ENCODE measurements at regions not wholly inside any gene's neighbourhood (a gene's known extent, or its start where the extent isn't known, plus 50 kb on each side); places are given as distances from the start of the nearest gene placed in this dataset.
"Not testable (repeated sequence)": the region's sequence is repeated elsewhere in the genome, so short reads cannot be mapped to it uniquely, and the experiment has no call there.

- ChIA-PET CTCF (no interaction called here), POLR2A (no interaction called here)
- TF ChIP-seq SUZ12 (IDR thresholded peaks at IDR 0.05) (no peak), PKNOX1 (IDR thresholded peaks at IDR 0.05) (no peak), SP1 (IDR thresholded peaks at IDR 0.05) (no peak), FOXM1 (IDR thresholded peaks at IDR 0.05; ENCODE audit: borderline replicate concordance) (no peak), ARNT (IDR thresholded peaks at IDR 0.05) (no peak), ELF4 (IDR thresholded peaks at IDR 0.05) (no peak), FOXK2 (IDR thresholded peaks at IDR 0.05) (no peak), FOXA1 (IDR thresholded peaks at IDR 0.05) (no peak), HDGF (IDR thresholded peaks at IDR 0.05; ENCODE audit: borderline replicate concordance) (no peak)
- no peak for DNase-seq (ENCODE audit: extremely low spot score)
Observed at GRCh38 chr3:40891186-40891585, 308.1 kb upstream of the CTNNB1 start.

GRCh38 chr3:40895109-40895508 lies 304.2 kb upstream of the CTNNB1 start:
- ChIA-PET POLR2A (no interaction called here), CTCF (interaction anchor here (0.6 kb wide), 1 partner anchor 63 kb away, joined by 3 read pairs; no protein-coding TSS in a partner anchor)
- no peak for DNase-seq (ENCODE audit: extremely low spot score)
- TF ChIP-seq SP1 (IDR thresholded peaks at IDR 0.05) (no peak), FOXM1 (IDR thresholded peaks at IDR 0.05; ENCODE audit: borderline replicate concordance) (no peak), FOXA1 (IDR thresholded peaks at IDR 0.05) (no peak), BHLHE40 (IDR thresholded peaks at IDR 0.05; ENCODE audit: borderline replicate concordance) (no peak), HDGF (IDR thresholded peaks at IDR 0.05; ENCODE audit: borderline replicate concordance) (no peak), FOXK2 (IDR thresholded peaks at IDR 0.05) (no peak), L3MBTL2 (conservative IDR thresholded peaks at IDR 0.05) (no peak), ZNF384 (IDR thresholded peaks at IDR 0.05) (no peak), CTBP1 (IDR thresholded peaks at IDR 0.05; ENCODE audit: borderline replicate concordance) (no peak), LEF1 (IDR thresholded peaks at IDR 0.05; ENCODE audit: borderline replicate concordance) (no peak), TARDBP (IDR thresholded peaks at IDR 0.05) (no peak), SUZ12 (IDR thresholded peaks at IDR 0.05) (no peak), NFRKB (IDR thresholded peaks at IDR 0.05) (no peak), PKNOX1 (IDR thresholded peaks at IDR 0.05) (no peak), ARNT (IDR thresholded peaks at IDR 0.05) (no peak), ELF4 (IDR thresholded peaks at IDR 0.05) (no peak)

- POLR2A ChIA-PET: no interaction called here
- CTCF ChIA-PET: interaction anchor here (0.9 kb wide), 1 partner anchor 267 kb away, joined by 3 read pairs; no protein-coding TSS in a partner anchor
- no peak for DNase-seq (ENCODE audit: extremely low spot score)
- TF ChIP-seq SP1 (IDR thresholded peaks at IDR 0.05): no peak
Observed at GRCh38 chr3:40899286-40899712, 300.0 kb upstream of the CTNNB1 start.

GRCh38 chr3:40901298-40901697 lies 298.0 kb upstream of the CTNNB1 start:
- no peak for DNase-seq (ENCODE audit: extremely low spot score)
- TF ChIP-seq LEF1 (IDR thresholded peaks at IDR 0.05; ENCODE audit: borderline replicate concordance): no peak
- CTCF ChIA-PET: no interaction called here
- POLR2A ChIA-PET: no interaction called here

- CTCF ChIA-PET: no interaction called here
- TF ChIP-seq ZNF384 (IDR thresholded peaks at IDR 0.05) (no peak), PKNOX1 (IDR thresholded peaks at IDR 0.05) (no peak), NFRKB (IDR thresholded peaks at IDR 0.05) (no peak), BHLHE40 (IDR thresholded peaks at IDR 0.05; ENCODE audit: borderline replicate concordance) (no peak), LEF1 (IDR thresholded peaks at IDR 0.05; ENCODE audit: borderline replicate concordance) (no peak), FOXA1 (IDR thresholded peaks at IDR 0.05) (no peak), SUZ12 (IDR thresholded peaks at IDR 0.05) (no peak), CTBP1 (IDR thresholded peaks at IDR 0.05; ENCODE audit: borderline replicate concordance) (no peak), ARNT (IDR thresholded peaks at IDR 0.05) (no peak), FOXK2 (IDR thresholded peaks at IDR 0.05) (no peak), L3MBTL2 (conservative IDR thresholded peaks at IDR 0.05) (no peak), TARDBP (IDR thresholded peaks at IDR 0.05) (no peak), ELF4 (IDR thresholded peaks at IDR 0.05) (no peak), FOXM1 (IDR thresholded peaks at IDR 0.05; ENCODE audit: borderline replicate concordance) (no peak)
Observed at GRCh38 chr3:40901796-40902195, 297.5 kb upstream of the CTNNB1 start.

GRCh38 chr3:40907907-40908465 lies 291.3 kb upstream of the CTNNB1 start:
- DNase-seq (ENCODE audit: extremely low spot score); CTCF ChIA-PET; POLR2A ChIA-PET: not testable (repeated sequence)

More at GRCh38 chr3:40901796-40902195, 297.5 kb upstream of the CTNNB1 start:
- POLR2A ChIA-PET: no interaction called here
- no peak for DNase-seq (ENCODE audit: extremely low spot score)

GRCh38 chr3:40908612-40909011 lies 290.7 kb upstream of the CTNNB1 start:
- no peak for DNase-seq (ENCODE audit: extremely low spot score)
- ChIA-PET CTCF (no interaction called here), POLR2A (no interaction called here)
- TF ChIP-seq ELF4 (IDR thresholded peaks at IDR 0.05) (no peak), L3MBTL2 (conservative IDR thresholded peaks at IDR 0.05) (no peak), FOXK2 (IDR thresholded peaks at IDR 0.05) (no peak), NFRKB (IDR thresholded peaks at IDR 0.05) (no peak), FOXM1 (IDR thresholded peaks at IDR 0.05; ENCODE audit: borderline replicate concordance) (no peak), SP1 (IDR thresholded peaks at IDR 0.05) (no peak), LEF1 (IDR thresholded peaks at IDR 0.05; ENCODE audit: borderline replicate concordance) (no peak), ARNT (IDR thresholded peaks at IDR 0.05) (no peak), ZNF384 (IDR thresholded peaks at IDR 0.05) (no peak), FOXA1 (IDR thresholded peaks at IDR 0.05) (no peak), BHLHE40 (IDR thresholded peaks at IDR 0.05; ENCODE audit: borderline replicate concordance) (no peak), SUZ12 (IDR thresholded peaks at IDR 0.05) (no peak)
